ENCODE measurements at regions not wholly inside any gene's neighbourhood (a gene's known extent, or its start where the extent isn't known, plus 50 kb on each side); places are given as distances from the start of the nearest gene placed in this dataset.

DNA sequence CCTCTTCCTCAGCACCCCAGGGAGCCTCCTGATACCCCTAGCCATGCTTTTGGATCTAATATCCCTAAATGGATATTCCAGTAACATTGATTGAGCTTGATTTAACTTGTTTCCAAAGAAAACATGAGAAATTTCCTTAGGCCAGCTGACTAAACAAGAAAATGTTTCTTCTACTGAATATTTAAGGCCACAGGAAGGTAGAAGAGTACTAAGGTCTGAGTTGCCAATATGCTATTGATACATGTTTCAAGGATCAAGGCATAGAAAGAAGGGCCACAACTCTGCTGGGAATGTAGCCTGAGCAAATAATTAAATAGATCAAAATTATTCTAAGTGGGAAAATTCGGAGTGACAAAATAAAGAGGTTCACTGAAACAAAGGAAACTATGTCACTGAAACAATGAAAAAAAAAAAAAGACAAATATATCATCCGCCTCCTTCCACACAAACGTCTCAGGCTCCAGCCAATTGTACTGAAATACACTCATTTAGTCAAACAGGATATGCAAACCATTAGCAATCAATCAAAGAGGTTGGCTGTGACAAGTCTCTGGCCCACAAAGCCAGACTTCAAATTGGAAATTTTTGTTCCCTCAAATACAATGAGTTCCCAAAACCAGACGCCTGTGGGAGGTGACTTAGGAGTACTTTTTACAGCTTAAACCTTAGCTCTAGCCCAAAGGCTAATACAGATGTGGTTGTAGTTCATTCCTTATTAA, 396.2 kb downstream of the HTR7 start:
- Histone ChIP-seq H3K4me2 (ENCODE audit: low read length) (no peak overlapping the region), H3K9ac (ENCODE audit: low read length) (no peak overlapping the region), H3K36me3 (ENCODE audit: low read depth, low read length) (no peaks in the 10 kb centered on the region), H3K79me2 (ENCODE audit: low read length) (no peaks in the 10 kb centered on the region), H3F3A (ENCODE audit: low read length, unreplicated experiment) (no peaks in the 10 kb centered on the region), H4K20me1 (ENCODE audit: low read length) (no peaks in the 10 kb centered on the region), H2AFZ (ENCODE audit: low read length) (no peak overlapping the region), H3K27me3 (ENCODE audit: low read length) (no peaks in the 10 kb centered on the region), H3K9me3 (ENCODE audit: low read length) (no peaks in the 10 kb centered on the region), H3K27ac (ENCODE audit: low read length) (no peak overlapping the region), H3K9me2 (replicated peaks; ENCODE audit: low read length) (no peaks in the 10 kb centered on the region), H3K4me1 (ENCODE audit: insufficient read depth, low read length) (peaks cover 10% of the 10 kb centered on the region; the same call in 1 of the 2 replicates), H3K4me3 (ENCODE audit: low read length) (no peak overlapping the region)
- DNase-seq (no peak), ATAC-seq (no peak)
- TF ChIP-seq EZH2phosphoT487 (IDR thresholded peaks at IDR 0.05; ENCODE audit: borderline replicate concordance, low read length) = no peak
- TF ChIP-seq, protein P1, sequence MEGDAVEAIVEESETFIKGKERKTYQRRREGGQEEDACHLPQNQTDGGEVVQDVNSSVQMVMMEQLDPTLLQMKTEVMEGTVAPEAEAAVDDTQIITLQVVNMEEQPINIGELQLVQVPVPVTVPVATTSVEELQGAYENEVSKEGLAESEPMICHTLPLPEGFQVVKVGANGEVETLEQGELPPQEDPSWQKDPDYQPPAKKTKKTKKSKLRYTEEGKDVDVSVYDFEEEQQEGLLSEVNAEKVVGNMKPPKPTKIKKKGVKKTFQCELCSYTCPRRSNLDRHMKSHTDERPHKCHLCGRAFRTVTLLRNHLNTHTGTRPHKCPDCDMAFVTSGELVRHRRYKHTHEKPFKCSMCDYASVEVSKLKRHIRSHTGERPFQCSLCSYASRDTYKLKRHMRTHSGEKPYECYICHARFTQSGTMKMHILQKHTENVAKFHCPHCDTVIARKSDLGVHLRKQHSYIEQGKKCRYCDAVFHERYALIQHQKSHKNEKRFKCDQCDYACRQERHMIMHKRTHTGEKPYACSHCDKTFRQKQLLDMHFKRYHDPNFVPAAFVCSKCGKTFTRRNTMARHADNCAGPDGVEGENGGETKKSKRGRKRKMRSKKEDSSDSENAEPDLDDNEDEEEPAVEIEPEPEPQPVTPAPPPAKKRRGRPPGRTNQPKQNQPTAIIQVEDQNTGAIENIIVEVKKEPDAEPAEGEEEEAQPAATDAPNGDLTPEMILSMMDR (conservative IDR thresholded peaks at IDR 0.05; ENCODE audit: low read depth, low read length) = no peak
- no peak for TF ChIP-seq EZH2 (IDR thresholded peaks at IDR 0.05; ENCODE audit: low read length, unreplicated experiment)
- ChIA-PET POLR2A (ENCODE audit: unreplicated experiment) (no interaction called here), CTCF (interaction anchor here (0.6 kb wide), 1 partner anchor 239 kb away, joined by 5 read pairs; no protein-coding TSS in a partner anchor)
- no TSS peak for BruUV-seq (replicated peaks)
- intact Hi-C loops (cut with micrococcal nuclease) = no loop called here

DNA sequence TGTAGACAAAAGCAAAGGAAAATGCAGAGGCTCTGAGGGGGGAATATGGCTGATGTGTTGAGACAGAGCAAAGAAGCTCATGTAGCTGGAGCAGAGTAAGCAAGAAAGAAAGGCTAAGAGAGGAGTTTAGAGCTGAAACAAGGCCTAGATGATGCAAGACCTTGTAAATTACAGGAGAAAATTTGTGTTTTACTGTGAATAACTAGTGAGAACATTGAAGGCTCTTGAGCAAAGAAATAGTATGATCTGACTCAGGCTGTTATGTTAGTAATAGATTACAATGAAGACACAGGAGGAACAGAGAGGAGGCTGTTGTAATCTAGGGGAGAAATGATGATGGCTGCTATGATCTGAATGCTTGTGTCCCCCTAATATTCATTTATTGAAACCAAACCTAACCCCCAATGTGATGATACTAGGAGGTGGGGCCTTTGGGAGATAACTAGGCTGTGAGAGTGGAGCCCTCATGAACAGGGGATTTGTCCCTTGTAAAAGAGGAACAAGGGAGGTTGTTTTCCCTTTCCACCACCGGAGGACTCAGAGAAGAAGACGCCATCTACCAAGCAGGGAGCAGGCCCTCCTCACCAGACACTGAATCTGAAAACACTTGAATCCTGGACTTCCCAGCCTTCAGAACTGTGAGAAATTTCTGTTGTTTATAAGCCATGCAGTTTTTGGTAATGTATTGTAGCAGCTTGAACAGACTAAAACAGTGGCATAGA, 394.9 kb downstream of the HTR7 start:
- Histone ChIP-seq H3K4me2 (ENCODE audit: low read length) (no peak overlapping the region), H3K36me3 (ENCODE audit: low read depth, low read length) (no peaks in the 10 kb centered on the region), H3F3A (ENCODE audit: low read length, unreplicated experiment) (no peaks in the 10 kb centered on the region), H3K4me1 (ENCODE audit: insufficient read depth, low read length) (peaks cover 7% of the 10 kb centered on the region; the same call in 1 of the 2 replicates), H3K9me2 (replicated peaks; ENCODE audit: low read length) (no peaks in the 10 kb centered on the region), H3K79me2 (ENCODE audit: low read length) (no peaks in the 10 kb centered on the region), H2AFZ (ENCODE audit: low read length) (no peak overlapping the region), H3K9me3 (ENCODE audit: low read length) (no peaks in the 10 kb centered on the region), H3K27ac (ENCODE audit: low read length) (no peak overlapping the region), H3K27me3 (ENCODE audit: low read length) (no peaks in the 10 kb centered on the region), H4K20me1 (ENCODE audit: low read length) (no peaks in the 10 kb centered on the region), H3K4me3 (ENCODE audit: low read length) (no peak overlapping the region), H3K9ac (ENCODE audit: low read length) (no peak overlapping the region)
- POLR2A ChIA-PET (ENCODE audit: unreplicated experiment) = no interaction called here
- CTCF ChIA-PET = no interaction called here
- no TSS peak for BruUV-seq (replicated peaks)
- no peak for ATAC-seq
- no peak for DNase-seq
- TF ChIP-seq, protein P1 (conservative IDR thresholded peaks at IDR 0.05; ENCODE audit: low read depth, low read length) = no peak
- no peak for TF ChIP-seq EZH2phosphoT487 (IDR thresholded peaks at IDR 0.05; ENCODE audit: borderline replicate concordance, low read length)
- TF ChIP-seq EZH2 (IDR thresholded peaks at IDR 0.05; ENCODE audit: low read length, unreplicated experiment) = no peak
- intact Hi-C loops (cut with micrococcal nuclease) = no loop called here

DNA sequence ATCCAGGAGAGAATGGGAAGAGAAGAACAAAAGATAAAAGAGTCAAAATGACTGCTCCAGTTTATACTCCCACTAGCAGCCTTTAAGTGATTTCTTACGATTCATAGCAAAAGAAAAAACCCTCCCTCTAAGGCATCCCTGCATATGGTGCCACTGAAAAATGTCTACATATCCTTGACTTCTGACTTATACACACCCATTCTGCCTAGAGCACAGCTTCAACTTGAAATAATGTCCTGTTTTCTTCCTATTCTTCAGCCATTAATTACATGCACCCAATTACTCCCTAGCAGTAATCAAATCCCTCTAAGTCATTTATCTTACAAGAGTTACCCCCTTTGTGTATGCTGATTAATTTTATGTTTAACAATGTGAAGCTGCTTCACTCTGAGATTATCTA, 393.5 kb downstream of the HTR7 start:
- intact Hi-C loops (cut with micrococcal nuclease) = no loop called here
- H3K9ac ChIP-seq (ENCODE audit: low read length) = no peak overlapping the region
- ATAC-seq = no peak
- no peak overlapping the region for H3K4me3 ChIP-seq (ENCODE audit: low read length)
- H3K9me3 ChIP-seq (ENCODE audit: low read length) = no peaks in the 10 kb centered on the region
- no peaks in the 10 kb centered on the region for H3K79me2 ChIP-seq (ENCODE audit: low read length)
- no peaks in the 10 kb centered on the region for H3K4me1 ChIP-seq (ENCODE audit: insufficient read depth, low read length)
- no peaks in the 10 kb centered on the region for H3K27me3 ChIP-seq (ENCODE audit: low read length)
- DNase-seq = no peak
- no peak overlapping the region for H2AFZ ChIP-seq (ENCODE audit: low read length)
- H3K4me2 ChIP-seq (ENCODE audit: low read length) = no peak overlapping the region
- H4K20me1 ChIP-seq (ENCODE audit: low read length) = no peaks in the 10 kb centered on the region
- no peak for TF ChIP-seq EZH2phosphoT487 (IDR thresholded peaks at IDR 0.05; ENCODE audit: borderline replicate concordance, low read length)
- TF ChIP-seq EZH2 (IDR thresholded peaks at IDR 0.05; ENCODE audit: low read length, unreplicated experiment) = no peak
- TF ChIP-seq, protein P1 (conservative IDR thresholded peaks at IDR 0.05; ENCODE audit: low read depth, low read length) = no peak
- H3K27ac ChIP-seq (ENCODE audit: low read length) = no peak overlapping the region
- ChIA-PET POLR2A (ENCODE audit: unreplicated experiment) (no interaction called here), CTCF (no interaction called here)
- no peaks in the 10 kb centered on the region for H3K36me3 ChIP-seq (ENCODE audit: low read depth, low read length)
- no peaks in the 10 kb centered on the region for H3K9me2 ChIP-seq (replicated peaks; ENCODE audit: low read length)
- H3F3A ChIP-seq (ENCODE audit: low read length, unreplicated experiment) = no peaks in the 10 kb centered on the region
- no TSS peak for BruUV-seq (replicated peaks)
